ENCODE measurements at regions not wholly inside any gene's neighbourhood (a gene's known extent, or its start where the extent isn't known, plus 50 kb on each side); places are given as distances from the start of the nearest gene placed in this dataset.
"Not testable (repeated sequence)": the region's sequence is repeated elsewhere in the genome, so short reads cannot be mapped to it uniquely, and the experiment has no call there.

GRCh38 chr4:1572521-1572920 lies 111.6 kb downstream of the FAM53A start:
- DNase-seq, result no peak

- DNase-seq, result no peak
Observed at GRCh38 chr4:1572010-1572385, 112.1 kb downstream of the FAM53A start.

GRCh38 chr4:1571165-1572009 lies 112.7 kb downstream of the FAM53A start:
- no peak for DNase-seq

GRCh38 chr4:1570291-1571164 lies 113.6 kb downstream of the FAM53A start:
- DNase-seq, result no peak

- no peak for DNase-seq
Observed at GRCh38 chr4:1569461-1570151, 114.5 kb downstream of the FAM53A start.

- DNase-seq, result no peak
Observed at GRCh38 chr4:1568855-1569460, 115.2 kb downstream of the FAM53A start.

- DNase-seq, result no peak
Observed at GRCh38 chr4:1567808-1568581, 116.1 kb downstream of the FAM53A start.

GRCh38 chr4:1567519-1567807 lies 116.7 kb downstream of the FAM53A start:
- DNase-seq, result no peak

GRCh38 chr4:1566838-1567518 lies 117.1 kb downstream of the FAM53A start:
- DNase-seq, result no peak

GRCh38 chr4:1566301-1566837 lies 117.7 kb downstream of the FAM53A start:
- DNase-seq, result not testable (repeated sequence)

GRCh38 chr4:1565598-1566295 lies 118.4 kb downstream of the FAM53A start:
- no peak for DNase-seq

- DNase-seq, result no peak
Observed at GRCh38 chr4:1564535-1565375, 119.4 kb downstream of the FAM53A start.

- DNase-seq, result no peak
Observed at GRCh38 chr4:1563768-1564485, 120.2 kb downstream of the FAM53A start.

- DNase-seq, result no peak
Observed at GRCh38 chr4:1563241-1563640, 120.9 kb downstream of the FAM53A start.

GRCh38 chr4:1562771-1563170 lies 121.3 kb downstream of the FAM53A start:
- DNase-seq, result no peak

GRCh38 chr4:1562371-1562770 lies 121.7 kb downstream of the FAM53A start:
- DNase-seq, result no peak

GRCh38 chr4:1561286-1561990 lies 122.7 kb downstream of the FAM53A start:
- no peak for DNase-seq

GRCh38 chr4:1559896-1560650 lies 124.0 kb downstream of the FAM53A start:
- DNase-seq, result no peak
